RPMI7951 (cell line): ENCODE measurements at regions not wholly inside any gene's neighbourhood (a gene's known extent, or its start where the extent isn't known, plus 50 kb on each side); places are given as distances from the start of the nearest gene placed in this dataset.

ENCODE experiments used
- DNase-seq: peaks from one replicate; pipeline ENCODE4 v3.0.0-alpha.2; 2012; ENCODE audit warnings: low read depth

DNA sequence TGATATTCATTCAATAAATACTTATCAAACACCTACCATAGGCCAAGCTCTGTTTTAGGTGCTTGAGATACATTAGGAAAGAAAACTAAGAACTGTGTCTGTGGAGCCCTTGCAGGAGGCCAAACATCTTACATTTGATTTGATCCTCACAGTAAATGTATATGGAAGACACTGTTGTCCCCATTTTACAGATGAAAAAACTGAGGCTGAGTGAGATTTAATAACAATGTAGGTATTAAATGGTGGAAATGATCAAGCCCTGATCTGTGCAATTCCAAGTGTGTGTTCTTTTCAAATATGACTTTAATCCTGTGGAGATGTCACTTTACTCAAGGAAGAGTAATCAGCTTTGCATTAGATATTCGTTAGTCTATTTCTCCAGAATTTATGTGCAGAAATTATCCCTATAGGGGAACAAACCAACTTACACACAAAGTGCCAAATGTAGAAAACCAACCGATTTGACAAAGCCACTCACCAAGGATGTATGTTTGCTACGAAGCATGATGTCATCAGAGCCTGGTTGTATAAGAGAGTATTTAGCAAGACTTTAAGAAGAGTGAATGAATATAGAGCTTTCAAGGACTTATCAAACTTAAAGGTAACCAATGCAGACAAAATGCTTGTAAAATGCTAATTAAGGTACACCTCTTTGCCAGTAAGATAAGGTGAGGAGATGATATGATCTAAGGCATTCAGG is 153.9 kb upstream of the NFIB start:
- no peak for DNase-seq

- DNase-seq: no peak
These were observed 152.9 kb upstream of the NFIB start for GRCh38 chr9:14466828-14467227.

DNA sequence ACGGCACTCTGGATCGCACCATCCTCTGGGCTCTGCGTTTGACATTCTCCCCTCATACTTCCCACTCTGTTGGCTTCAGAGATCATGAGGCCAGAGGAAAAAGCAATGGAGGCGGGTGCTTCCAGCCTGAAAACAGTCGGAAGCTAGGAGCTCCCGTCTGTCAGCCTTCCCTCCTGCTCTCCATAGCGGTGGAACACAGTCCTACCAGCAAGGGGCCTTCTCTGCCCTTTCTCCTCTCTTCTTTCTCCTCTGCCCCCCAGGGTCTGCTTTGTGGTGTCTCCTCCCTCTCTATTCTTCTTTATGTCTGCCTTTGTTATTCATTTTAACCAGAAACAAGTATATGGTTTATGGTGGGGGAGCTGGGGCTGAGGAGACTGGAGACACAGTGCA is 152.5 kb upstream of the NFIB start:
- no peak for DNase-seq

DNA sequence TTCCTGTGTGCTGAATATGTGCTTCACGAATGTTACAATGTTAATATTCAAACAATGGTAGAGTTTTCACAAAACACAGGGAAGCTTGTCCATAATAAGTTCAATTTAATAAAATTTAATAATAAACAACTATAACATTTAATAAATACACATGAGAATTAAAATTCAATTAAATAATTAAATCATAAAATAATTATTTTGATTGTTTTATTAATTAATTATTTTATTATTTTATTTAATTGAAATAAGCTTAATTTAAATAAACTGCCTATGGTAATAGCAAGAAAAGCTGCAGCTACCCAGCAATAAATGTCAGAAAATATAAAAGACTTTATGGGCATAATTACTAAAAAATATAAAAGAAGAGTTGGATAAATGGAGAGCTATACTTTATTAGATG is 149.0 kb upstream of the NFIB start:
- no peak for DNase-seq

DNA sequence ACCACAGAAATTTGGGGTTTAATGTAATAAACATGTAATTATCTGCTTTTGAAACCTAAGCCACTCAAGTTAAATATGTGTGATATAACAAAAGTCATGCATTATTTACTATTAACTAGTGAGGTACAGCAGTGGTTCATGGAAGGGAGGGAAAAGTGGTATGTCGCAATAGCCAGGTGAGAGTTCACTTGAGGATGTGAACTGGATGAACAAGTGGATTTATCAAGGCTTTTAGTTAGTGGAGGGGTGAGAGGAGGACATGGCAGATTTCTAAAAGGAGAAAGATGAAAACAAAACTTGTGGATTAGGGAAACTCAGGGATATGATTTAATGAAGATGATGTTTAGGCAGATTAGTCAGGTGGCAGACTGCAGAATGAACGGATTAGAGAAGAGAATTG is 141.3 kb upstream of the NFIB start:
- DNase-seq: no peak

GRCh38 chr9:14453286-14453685 is 139.3 kb upstream of the NFIB start:
- no peak for DNase-seq

DNA sequence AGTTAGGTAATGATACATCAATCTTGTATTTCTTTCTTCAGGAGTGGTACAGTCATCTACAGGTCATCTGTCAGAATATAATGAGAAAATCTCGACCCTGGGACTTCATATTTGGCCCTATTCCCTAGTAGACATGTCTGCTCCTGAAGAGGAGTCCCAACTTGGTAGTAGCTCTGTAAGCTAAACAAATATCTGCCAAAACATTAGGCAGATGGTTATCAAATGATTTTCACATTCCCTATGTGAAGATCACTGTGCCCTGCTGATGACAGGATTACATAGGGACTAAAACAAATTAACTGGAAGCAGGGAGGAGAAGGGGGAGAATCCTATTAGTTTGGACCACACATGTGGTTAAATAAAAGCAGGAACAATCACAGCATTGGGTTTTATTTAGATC is 138.6 kb upstream of the NFIB start:
- DNase-seq: no peak

- no peak for DNase-seq
These were observed 138.0 kb upstream of the NFIB start for GRCh38 chr9:14451949-14452348.

DNA sequence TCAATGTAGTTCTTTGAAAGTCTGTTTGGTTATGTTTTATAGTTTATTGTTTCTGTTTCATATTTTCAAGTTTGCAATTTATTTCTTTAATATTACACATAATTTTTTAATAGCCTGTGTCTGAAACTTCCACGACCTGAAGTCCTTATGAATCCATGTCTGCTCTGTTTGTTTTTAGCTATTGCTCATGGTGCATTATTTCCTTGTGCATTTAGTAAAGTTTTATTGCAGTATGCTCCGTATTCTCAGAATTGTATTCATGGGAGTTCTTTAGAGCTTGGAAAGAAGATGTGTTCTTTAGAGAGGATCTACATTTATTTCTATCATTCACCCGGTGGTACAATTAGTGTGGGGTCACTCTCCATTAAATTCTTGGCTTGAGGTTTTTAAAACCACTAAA is 133.2 kb upstream of the NFIB start:
- DNase-seq: no peak

GRCh38 chr9:14445946-14446345 is 132.0 kb upstream of the NFIB start:
- no peak for DNase-seq

GRCh38 chr9:14442956-14443355 is 129.0 kb upstream of the NFIB start:
- no peak for DNase-seq

- peak; percentile 13 for DNase-seq
These were observed 128.2 kb upstream of the NFIB start for GRCh38 chr9:14441976-14442651.

- no peak for DNase-seq
These were observed 127.2 kb upstream of the NFIB start for GRCh38 chr9:14441115-14441514.

DNA sequence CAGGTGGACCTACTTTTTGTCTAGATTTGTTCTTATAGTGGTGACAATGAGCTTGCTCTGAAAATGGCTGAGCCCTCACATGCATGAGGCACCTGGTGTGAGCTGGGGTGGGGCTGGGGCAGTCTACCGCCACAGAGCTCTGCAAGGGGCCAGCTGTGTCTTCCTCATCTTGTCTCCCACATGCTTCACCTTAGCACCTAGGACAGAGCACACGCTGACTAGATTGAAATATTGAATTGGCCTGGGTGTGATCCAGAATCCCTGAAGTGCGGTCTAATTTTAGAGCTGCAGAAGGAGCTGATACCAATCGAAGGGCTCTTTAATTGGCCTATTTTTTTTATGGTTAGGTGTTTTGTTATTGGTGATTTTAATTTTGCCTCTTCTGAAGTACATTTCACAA is 126.1 kb upstream of the NFIB start:
- DNase-seq: no peak

DNA sequence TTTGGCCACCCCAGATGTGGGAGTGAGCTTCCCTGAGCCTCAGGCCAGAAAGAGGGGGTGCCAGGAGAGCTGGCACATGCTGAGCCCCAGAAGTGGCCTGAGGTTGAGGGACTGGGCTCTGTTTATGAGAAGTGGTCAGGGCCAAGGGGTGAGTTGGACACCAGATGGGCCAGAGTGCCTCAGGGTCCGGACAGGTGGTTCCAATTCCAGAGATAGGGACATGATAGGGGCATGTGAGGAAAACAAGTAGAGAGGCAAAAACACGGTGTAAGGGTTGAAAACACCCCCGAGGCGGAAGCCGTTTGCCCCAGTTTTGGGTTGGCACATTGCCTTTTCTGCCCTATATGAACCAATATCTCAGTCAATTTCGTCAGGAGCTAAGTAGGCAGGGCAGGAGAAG is 125.6 kb upstream of the NFIB start:
- DNase-seq: no peak

- DNase-seq: no peak
These were observed 124.5 kb upstream of the NFIB start for GRCh38 chr9:14438232-14439021.

GRCh38 chr9:14437354-14438231 is 123.7 kb upstream of the NFIB start:
- DNase-seq: peak; percentile 15

- DNase-seq: no peak
These were observed 121.9 kb upstream of the NFIB start for GRCh38 chr9:14435871-14436270.

GRCh38 chr9:14434971-14435718 is 121.2 kb upstream of the NFIB start:
- no peak for DNase-seq

DNA sequence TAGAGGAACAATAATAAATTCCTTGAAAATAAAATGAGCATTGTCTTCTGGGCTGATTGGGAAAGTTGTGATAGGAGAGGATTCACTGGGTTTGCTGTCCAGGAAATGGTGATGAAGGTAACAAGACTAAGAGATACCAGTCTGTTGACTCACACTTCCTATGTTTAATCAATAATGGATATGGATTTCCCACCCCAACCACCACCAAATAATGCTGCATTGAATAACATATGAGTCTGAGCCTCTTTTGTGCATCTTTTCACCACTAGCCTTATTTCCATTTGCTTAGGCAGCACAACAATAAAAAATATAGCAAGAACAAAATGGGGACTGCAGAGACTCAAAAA is 120.2 kb upstream of the NFIB start:
- DNase-seq: no peak
